Middle frontal gyrus (tissue), 1 donor: ENCODE measurements at regions not wholly inside any gene's neighbourhood (a gene's known extent, or its start where the extent isn't known, plus 50 kb on each side); places are given as distances from the start of the nearest gene placed in this dataset.

Experiments used
- DNase-seq: peaks from one replicate; pipeline ENCODE4 v3.0.0-alpha.2; 2015; ENCODE audit warnings: low spot score; ENCODE audit errors: extremely low spot score

GRCh38 chr7:46832136-46832535 is 749.8 kb downstream of the TNS3 start:
- DNase-seq: no peak

GRCh38 chr7:46819819-46820218 is 762.1 kb downstream of the TNS3 start:
- no peak for DNase-seq

GRCh38 chr7:46814516-46815250 is 767.2 kb downstream of the TNS3 start:
- DNase-seq: no peak

- DNase-seq: no peak
Measured at GRCh38 chr7:46812101-46812675, 769.7 kb downstream of the TNS3 start.

- DNase-seq: no peak
Measured at GRCh38 chr7:46811529-46811928, 770.4 kb downstream of the TNS3 start.

GRCh38 chr7:46810986-46811385 is 770.9 kb downstream of the TNS3 start:
- no peak for DNase-seq

- DNase-seq: no peak
Measured at GRCh38 chr7:46809886-46810285, 772.0 kb downstream of the TNS3 start.

GRCh38 chr7:46806856-46807255 is 775.1 kb downstream of the TNS3 start:
- DNase-seq: no peak

- no peak for DNase-seq
Measured at GRCh38 chr7:46802479-46802878, 779.4 kb downstream of the TNS3 start.

GRCh38 chr7:46791188-46791587 is 790.7 kb downstream of the TNS3 start:
- no peak for DNase-seq

- DNase-seq: no peak
Measured at GRCh38 chr7:46786995-46787394, 794.9 kb downstream of the TNS3 start.

GRCh38 chr7:46786221-46786954 is 795.5 kb downstream of the TNS3 start:
- no peak for DNase-seq

GRCh38 chr7:46784732-46785131 is 797.2 kb downstream of the TNS3 start:
- no peak for DNase-seq

- DNase-seq: no peak
Measured at GRCh38 chr7:46781901-46782439, 799.9 kb downstream of the TNS3 start.

- no peak for DNase-seq
Measured at GRCh38 chr7:46776790-46777189, 805.1 kb downstream of the TNS3 start.

GRCh38 chr7:46775776-46776175 is 806.1 kb downstream of the TNS3 start:
- DNase-seq: no peak

- DNase-seq: no peak
Measured at GRCh38 chr7:46775020-46775419, 806.9 kb downstream of the TNS3 start.

- no peak for DNase-seq
Measured at GRCh38 chr7:46774515-46774914, 807.4 kb downstream of the TNS3 start.

- no peak for DNase-seq
Measured at GRCh38 chr7:46772776-46773175, 809.1 kb downstream of the TNS3 start.

GRCh38 chr7:46767071-46767470 is 814.8 kb downstream of the TNS3 start:
- no peak for DNase-seq

- no peak for DNase-seq
Measured at GRCh38 chr7:46764100-46764936, 817.6 kb downstream of the TNS3 start.
